ENCODE measurements at regions not wholly inside any gene's neighbourhood (a gene's known extent, or its start where the extent isn't known, plus 50 kb on each side); places are given as distances from the start of the nearest gene placed in this dataset.

GRCh38 chr14:50007123-50007903 is 109.1 kb downstream of the VCPKMT start:
- no peaks in the 10 kb centered on the region for H3K36me3 ChIP-seq
- no peaks in the 10 kb centered on the region for H3K27me3 ChIP-seq
- TF ChIP-seq CTCF (IDR thresholded peaks at IDR 0.05) = no peak
- no peak for DNase-seq
- H3K9me3 ChIP-seq = no peaks in the 10 kb centered on the region
- H3K4me1 ChIP-seq = peaks cover 0 to 30% (median 19%) of the 10 kb centered on the region in 4 donors
- intact Hi-C loops (cut with DNase I; ENCODE audit: low total_unique reads) = loop anchor here (10.0 kb wide), 1 partner anchor 107 kb away; the partner anchor contains the start of gene VCPKMT
- H3K4me3 ChIP-seq = no peak overlapping the region
- H3K27ac ChIP-seq = no peak overlapping the region

- Histone ChIP-seq H3K27ac (no peak overlapping the region), H3K27me3 (no peaks in the 10 kb centered on the region), H3K4me1 (peaks cover 0 to 20% (median 9%) of the 10 kb centered on the region in 4 donors), H3K9me3 (no peaks in the 10 kb centered on the region), H3K4me3 (no peak overlapping the region), H3K36me3 (no peaks in the 10 kb centered on the region)
- intact Hi-C loops (cut with DNase I; ENCODE audit: low total_unique reads) = loop anchor here (10.0 kb wide), 1 partner anchor 106 kb away; the partner anchor contains the start of gene VCPKMT
- DNase-seq = no peak
- no peak for TF ChIP-seq CTCF (IDR thresholded peaks at IDR 0.05)
These were observed 107.8 kb downstream of the VCPKMT start for GRCh38 chr14:50008562-50008961.

- intact Hi-C loops (cut with DNase I; ENCODE audit: low total_unique reads) = loop anchor here (10.0 kb wide), 1 partner anchor 106 kb away; the partner anchor contains the start of gene VCPKMT
- H3K4me1 ChIP-seq = peaks cover 0 to 16% (median 7%) of the 10 kb centered on the region in 4 donors
These were observed 107.4 kb downstream of the VCPKMT start for GRCh38 chr14:50008974-50009373.

GRCh38 chr14:50010752-50011151 is 105.6 kb downstream of the VCPKMT start:
- DNase-seq = no peak
- H3K27me3 ChIP-seq = no peaks in the 10 kb centered on the region
- intact Hi-C loops (cut with DNase I; ENCODE audit: low total_unique reads) = no loop called here
- no peaks in the 10 kb centered on the region for H3K36me3 ChIP-seq
- H3K9me3 ChIP-seq = no peaks in the 10 kb centered on the region
- no peak for TF ChIP-seq CTCF (IDR thresholded peaks at IDR 0.05)
- H3K4me1 ChIP-seq = peaks cover 0 to 12% (median 5%) of the 10 kb centered on the region in 4 donors
- H3K4me3 ChIP-seq = no peak overlapping the region
- peak overlapping the region; percentile 25 to 59 for H3K27ac ChIP-seq

More at GRCh38 chr14:50008974-50009373, 107.4 kb downstream of the VCPKMT start:
- no peak overlapping the region for H3K27ac ChIP-seq
- H3K4me3 ChIP-seq = no peak overlapping the region
- no peaks in the 10 kb centered on the region for H3K27me3 ChIP-seq
- no peak for TF ChIP-seq CTCF (IDR thresholded peaks at IDR 0.05)
- DNase-seq = no peak
- no peaks in the 10 kb centered on the region for H3K9me3 ChIP-seq
- no peaks in the 10 kb centered on the region for H3K36me3 ChIP-seq

GRCh38 chr14:50011242-50011641 is 105.1 kb downstream of the VCPKMT start:
- H3K36me3 ChIP-seq = no peaks in the 10 kb centered on the region
- intact Hi-C loops (cut with DNase I; ENCODE audit: low total_unique reads) = no loop called here
- H3K4me1 ChIP-seq = peaks cover 0 to 12% (median 5%) of the 10 kb centered on the region in 4 donors
- H3K4me3 ChIP-seq = no peak overlapping the region
- no peak for TF ChIP-seq CTCF (IDR thresholded peaks at IDR 0.05)
- DNase-seq = no peak
- H3K27ac ChIP-seq = peak overlapping the region; percentile 25 to 59
- H3K27me3 ChIP-seq = no peaks in the 10 kb centered on the region
- no peaks in the 10 kb centered on the region for H3K9me3 ChIP-seq

All from tibial artery (tissue), 4 donors.